Astrocyte (in vitro differentiated cells and primary cell): ENCODE measurements at regions not wholly inside any gene's neighbourhood (a gene's known extent, or its start where the extent isn't known, plus 50 kb on each side); places are given as distances from the start of the nearest gene placed in this dataset.
A peak's percentile ranks its signal among the peaks of the same experiment; 100 is the strongest.

Source experiments
- DNase-seq: peaks from one replicate; pipeline ENCODE4 v3.0.0-alpha.2; 2010; ENCODE audit warnings: low read depth
- FAIRE-seq: peaks from 2 replicates; lab custom pipeline; 2011; peaks lifted over from hg19 to GRCh38; lab: Jason Lieb, UNC
- H2AFZ ChIP-seq: 2 replicates; pipeline ENCODE4 v1.6.0; 2012; ENCODE audit warnings: low read depth, low read length, inconsistent platforms
- H3K27ac ChIP-seq: 2 replicates; pipeline ENCODE4 v1.5.1; 2011; ENCODE audit warnings: low read depth, low read length, inconsistent platforms
- H3K27me3 ChIP-seq: 2 replicates; pipeline ENCODE4 v1.6.0; 2011; ENCODE audit warnings: low read length, inconsistent platforms; ENCODE audit not compliant: insufficient read depth
- H3K36me3 ChIP-seq: 2 replicates; pipeline ENCODE4 v1.5.1; 2011; ENCODE audit warnings: low read length, inconsistent platforms; ENCODE audit not compliant: insufficient read depth
- H3K4me1 ChIP-seq: 2 replicates; pipeline ENCODE4 v1.5.1; 2011; ENCODE audit warnings: low read length, inconsistent platforms; ENCODE audit not compliant: insufficient read depth
- H3K4me2 ChIP-seq: 2 replicates; pipeline ENCODE4 v1.6.0; 2012; ENCODE audit warnings: low read length, inconsistent platforms
- H3K4me3 ChIP-seq: 2 replicates; pipeline ENCODE4 v1.5.1; 2011; ENCODE audit warnings: low read depth, mild to moderate bottlenecking, low read length, inconsistent platforms; ENCODE audit not compliant: insufficient read depth
- H3K79me2 ChIP-seq: 2 replicates; pipeline ENCODE4 v1.6.0; 2012; ENCODE audit warnings: mild to moderate bottlenecking, low read length, inconsistent platforms; ENCODE audit not compliant: insufficient read depth
- H3K9ac ChIP-seq: 2 replicates; pipeline ENCODE4 v1.6.0; 2012; ENCODE audit warnings: mild to moderate bottlenecking, low read length, inconsistent platforms
- H3K9me3 ChIP-seq: 2 replicates; pipeline ENCODE4 v1.5.1; 2012; ENCODE audit warnings: low read depth, mild to moderate bottlenecking, low read length, inconsistent platforms; ENCODE audit not compliant: insufficient read depth
- H4K20me1 ChIP-seq: 2 replicates; pipeline ENCODE4 v1.6.0; 2012; ENCODE audit warnings: low read length, inconsistent platforms; ENCODE audit not compliant: insufficient read depth
- H3K27ac Mint-ChIP-seq: one replicate; pipeline ENCODE4 v1.8.0; 2021; ENCODE audit warnings: mild to moderate bottlenecking, mixed read lengths; ENCODE audit not compliant: unreplicated experiment
- H3K27me3 Mint-ChIP-seq: one replicate; pipeline ENCODE4 v1.8.0; 2021; ENCODE audit warnings: low read depth, mixed read lengths; ENCODE audit not compliant: unreplicated experiment
- H3K36me3 Mint-ChIP-seq: one replicate; pipeline ENCODE4 v1.8.0; 2021; ENCODE audit warnings: low read depth, mixed read lengths; ENCODE audit not compliant: unreplicated experiment
- H3K4me1 Mint-ChIP-seq: one replicate; pipeline ENCODE4 v1.8.0; 2021; ENCODE audit warnings: low read depth, mixed read lengths; ENCODE audit not compliant: unreplicated experiment
- H3K4me3 Mint-ChIP-seq: one replicate; pipeline ENCODE4 v1.8.0; 2021; ENCODE audit warnings: mild to moderate bottlenecking, moderate library complexity, mixed read lengths; ENCODE audit not compliant: unreplicated experiment
- H3K9me3 Mint-ChIP-seq: one replicate; pipeline ENCODE4 v1.8.0; 2021; ENCODE audit warnings: mild to moderate bottlenecking, mixed read lengths; ENCODE audit not compliant: unreplicated experiment
- CTCF ChIP-seq: IDR thresholded peaks from 2 replicates; pipeline ENCODE4 v1.5.1; 2011; ENCODE audit warnings: low read depth, mild to moderate bottlenecking, inconsistent platforms, low read length, moderate library complexity; ENCODE audit not compliant: insufficient read depth
- EZH2 ChIP-seq: IDR thresholded peaks from 2 replicates; pipeline ENCODE4 v1.6.1; 2012; ENCODE audit warnings: mild to moderate bottlenecking, low read length, inconsistent platforms; ENCODE audit not compliant: insufficient read depth

GRCh38 chr12:115172521-115172920 is 488.5 kb upstream of the TBX3 start:
- H3K9me3 Mint-ChIP-seq, result peaks cover 3% of the 10 kb centered on the region
- DNase-seq (peak; percentile 57), FAIRE-seq (no peak)
- no peak overlapping the region for H3K4me3 ChIP-seq
- H3K27me3 Mint-ChIP-seq, result peaks cover 38% of the 10 kb centered on the region
- no peak overlapping the region for H3K4me2 ChIP-seq
- no peak overlapping the region for H3K9ac ChIP-seq
- no peaks in the 10 kb centered on the region for H4K20me1 ChIP-seq
- H3K27me3 ChIP-seq, result no peaks in the 10 kb centered on the region
- no peak overlapping the region for H3K4me3 Mint-ChIP-seq
- H3K4me1 ChIP-seq, result no peaks in the 10 kb centered on the region
- H2AFZ ChIP-seq, result no peak overlapping the region
- no peaks in the 10 kb centered on the region for H3K4me1 Mint-ChIP-seq
- TF ChIP-seq EZH2 (no peak), CTCF (no peak)
- H3K36me3 Mint-ChIP-seq, result no peaks in the 10 kb centered on the region
- no peaks in the 10 kb centered on the region for H3K36me3 ChIP-seq
- no peak overlapping the region for H3K27ac ChIP-seq
- no peak overlapping the region for H3K27ac Mint-ChIP-seq
- no peaks in the 10 kb centered on the region for H3K79me2 ChIP-seq
- no peaks in the 10 kb centered on the region for H3K9me3 ChIP-seq

GRCh38 chr12:115169981-115170380 is 486.0 kb upstream of the TBX3 start:
- peaks cover 3% of the 10 kb centered on the region for H3K9me3 Mint-ChIP-seq
- no peaks in the 10 kb centered on the region for H4K20me1 ChIP-seq
- H3K27me3 Mint-ChIP-seq, result peaks cover 41% of the 10 kb centered on the region
- H3K4me3 Mint-ChIP-seq, result no peak overlapping the region
- H3K4me2 ChIP-seq, result no peak overlapping the region
- H3K36me3 ChIP-seq, result no peaks in the 10 kb centered on the region
- H3K4me3 ChIP-seq, result no peak overlapping the region
- H3K27ac ChIP-seq, result no peak overlapping the region
- no peak overlapping the region for H3K9ac ChIP-seq
- no peaks in the 10 kb centered on the region for H3K4me1 ChIP-seq
- FAIRE-seq, result no peak
- TF ChIP-seq CTCF (no peak), EZH2 (no peak)
- DNase-seq, result no peak
- no peaks in the 10 kb centered on the region for H3K9me3 ChIP-seq
- no peak overlapping the region for H3K27ac Mint-ChIP-seq
- no peaks in the 10 kb centered on the region for H3K27me3 ChIP-seq
- H2AFZ ChIP-seq, result no peak overlapping the region
- no peaks in the 10 kb centered on the region for H3K4me1 Mint-ChIP-seq
- no peaks in the 10 kb centered on the region for H3K79me2 ChIP-seq
- no peaks in the 10 kb centered on the region for H3K36me3 Mint-ChIP-seq

- TF ChIP-seq EZH2 (no peak), CTCF (peak; percentile 9)
- DNase-seq, result peak; percentile 67
Measured at GRCh38 chr12:115166698-115167315, 482.8 kb upstream of the TBX3 start.

More at GRCh38 chr12:115166698-115167315, 482.8 kb upstream of the TBX3 start:
- no peak overlapping the region for H3K4me3 ChIP-seq
- no peak overlapping the region for H3K4me3 Mint-ChIP-seq
- no peak overlapping the region for H3K27ac Mint-ChIP-seq
- H3K9me3 Mint-ChIP-seq, result peaks cover 3% of the 10 kb centered on the region
- H3K4me2 ChIP-seq, result no peak overlapping the region
- H3K79me2 ChIP-seq, result no peaks in the 10 kb centered on the region
- no peaks in the 10 kb centered on the region for H3K36me3 ChIP-seq
- no peak for FAIRE-seq
- no peaks in the 10 kb centered on the region for H3K27me3 ChIP-seq
- no peaks in the 10 kb centered on the region for H3K4me1 ChIP-seq
- no peaks in the 10 kb centered on the region for H3K36me3 Mint-ChIP-seq
- H3K4me1 Mint-ChIP-seq, result no peaks in the 10 kb centered on the region
- peaks cover 44% of the 10 kb centered on the region for H3K27me3 Mint-ChIP-seq
- no peak overlapping the region for H3K9ac ChIP-seq
- no peaks in the 10 kb centered on the region for H4K20me1 ChIP-seq
- H2AFZ ChIP-seq, result no peak overlapping the region
- no peak overlapping the region for H3K27ac ChIP-seq
- no peaks in the 10 kb centered on the region for H3K9me3 ChIP-seq
